MCF 10A (cell line): ENCODE measurements at regions not wholly inside any gene's neighbourhood (a gene's known extent, or its start where the extent isn't known, plus 50 kb on each side); places are given as distances from the start of the nearest gene placed in this dataset.

ENCODE experiments used
- BruUV-seq: library from RNA; stranded (reverse); fragments of 400-500 nt; replicated peaks from 2 replicates; lab custom pipeline; 2021; lab: Mats Ljungman, UMichigan
- CTCF ChIA-PET: fragments of 300-600 bp; sonication (Branson Sonifier 250); formaldehyde crosslinking; extraction: SDS; loops from one replicate; lab custom pipeline; 2021; ENCODE audit warnings: antibody characterized with exemption, inconsistent platforms; lab: Yijun Ruan, JAX
- POLR2A ChIA-PET: fragments of 300-600, 350-650 bp; sonication (Branson Sonifier 250); formaldehyde crosslinking; extraction: SDS; loops from one replicate; lab custom pipeline; 2020; ENCODE audit warnings: antibody characterized with exemption, inconsistent platforms; lab: Yijun Ruan, JAX
- DNase-seq: peaks from one replicate; pipeline ENCODE4 v3.0.0-alpha.2; 2018; ENCODE audit not compliant: unreplicated experiment
- H3K27ac Mint-ChIP-seq: one replicate; pipeline ENCODE4 v1.8.0; 2022; ENCODE audit warnings: mild to moderate bottlenecking, low read depth, mixed read lengths; ENCODE audit not compliant: unreplicated experiment
- H3K27me3 Mint-ChIP-seq: one replicate; pipeline ENCODE4 v1.8.0; 2022; ENCODE audit warnings: mixed read lengths; ENCODE audit not compliant: insufficient read depth, unreplicated experiment
- H3K36me3 Mint-ChIP-seq: one replicate; pipeline ENCODE4 v1.8.0; 2022; ENCODE audit warnings: mild to moderate bottlenecking, moderate library complexity, mixed read lengths; ENCODE audit not compliant: insufficient read depth, unreplicated experiment
- H3K4me1 Mint-ChIP-seq: one replicate; pipeline ENCODE4 v1.8.0; 2022; ENCODE audit warnings: mixed read lengths; ENCODE audit not compliant: insufficient read depth, unreplicated experiment
- H3K4me3 Mint-ChIP-seq: one replicate; pipeline ENCODE4 v1.8.0; 2022; ENCODE audit warnings: mild to moderate bottlenecking, moderate library complexity, mixed read lengths; ENCODE audit not compliant: unreplicated experiment
- H3K9me3 Mint-ChIP-seq: one replicate; pipeline ENCODE4 v1.8.0; 2022; ENCODE audit warnings: mixed read lengths; ENCODE audit not compliant: unreplicated experiment
- intact Hi-C: fragments of 100-400 bp; cut with micrococcal nuclease; formaldehyde crosslinking; loops from 2 replicates; pipeline ENCODE4 v1.14.1; 2022
- TF ChIP-seq, protein P1 (sequence below): fragments of 200-600 bp; IDR thresholded peaks from one replicate; pipeline ENCODE4 v1.8.0; 2022; ENCODE audit warnings: antibody characterized with exemption, mild to moderate bottlenecking; ENCODE audit not compliant: unreplicated experiment

GRCh38 chr3:143209715-143210059 is 90.1 kb downstream of the CHST2 start:
- intact Hi-C loops: no loop called here

DNA sequence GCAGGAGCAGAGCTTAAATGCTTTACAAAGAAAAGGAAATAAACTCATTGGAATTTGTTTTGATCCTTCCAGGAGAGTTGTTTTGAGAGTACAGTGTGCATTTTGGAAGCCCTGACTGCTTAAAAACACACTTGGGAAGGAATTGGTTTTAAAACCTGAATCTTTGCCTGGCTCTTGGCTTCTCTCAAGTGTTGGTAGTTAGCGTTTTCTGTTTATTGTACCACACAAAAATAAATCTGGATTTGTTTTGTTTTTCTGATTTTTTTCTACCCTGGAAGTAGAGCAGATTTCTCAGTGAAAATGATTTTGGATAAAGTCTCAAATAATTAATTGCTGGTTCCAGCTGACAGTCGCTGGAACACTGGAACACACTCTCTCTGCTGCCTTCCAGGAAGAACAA is 90.6 kb downstream of the CHST2 start:
- no peak for DNase-seq
- no peaks in the 10 kb centered on the region for H3K4me1 Mint-ChIP-seq
- H3K9me3 Mint-ChIP-seq: no peaks in the 10 kb centered on the region
- no peak overlapping the region for H3K27ac Mint-ChIP-seq
- ChIA-PET POLR2A (no interaction called here), CTCF (no interaction called here)
- H3K27me3 Mint-ChIP-seq: no peaks in the 10 kb centered on the region
- intact Hi-C loops: no loop called here
- no peaks in the 10 kb centered on the region for H3K36me3 Mint-ChIP-seq
- no TSS peak for BruUV-seq
- H3K4me3 Mint-ChIP-seq: no peak overlapping the region
- TF ChIP-seq, protein P1, sequence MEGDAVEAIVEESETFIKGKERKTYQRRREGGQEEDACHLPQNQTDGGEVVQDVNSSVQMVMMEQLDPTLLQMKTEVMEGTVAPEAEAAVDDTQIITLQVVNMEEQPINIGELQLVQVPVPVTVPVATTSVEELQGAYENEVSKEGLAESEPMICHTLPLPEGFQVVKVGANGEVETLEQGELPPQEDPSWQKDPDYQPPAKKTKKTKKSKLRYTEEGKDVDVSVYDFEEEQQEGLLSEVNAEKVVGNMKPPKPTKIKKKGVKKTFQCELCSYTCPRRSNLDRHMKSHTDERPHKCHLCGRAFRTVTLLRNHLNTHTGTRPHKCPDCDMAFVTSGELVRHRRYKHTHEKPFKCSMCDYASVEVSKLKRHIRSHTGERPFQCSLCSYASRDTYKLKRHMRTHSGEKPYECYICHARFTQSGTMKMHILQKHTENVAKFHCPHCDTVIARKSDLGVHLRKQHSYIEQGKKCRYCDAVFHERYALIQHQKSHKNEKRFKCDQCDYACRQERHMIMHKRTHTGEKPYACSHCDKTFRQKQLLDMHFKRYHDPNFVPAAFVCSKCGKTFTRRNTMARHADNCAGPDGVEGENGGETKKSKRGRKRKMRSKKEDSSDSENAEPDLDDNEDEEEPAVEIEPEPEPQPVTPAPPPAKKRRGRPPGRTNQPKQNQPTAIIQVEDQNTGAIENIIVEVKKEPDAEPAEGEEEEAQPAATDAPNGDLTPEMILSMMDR: no peak

More at GRCh38 chr3:143209715-143210059, 90.1 kb downstream of the CHST2 start:
- POLR2A ChIA-PET: no interaction called here
- Mint-ChIP-seq H3K27ac (no peak overlapping the region), H3K27me3 (no peaks in the 10 kb centered on the region), H3K4me3 (no peak overlapping the region), H3K36me3 (no peaks in the 10 kb centered on the region), H3K9me3 (no peaks in the 10 kb centered on the region), H3K4me1 (no peaks in the 10 kb centered on the region)
- no peak for DNase-seq
- BruUV-seq: no TSS peak
- CTCF ChIA-PET: no interaction called here
- TF ChIP-seq, protein P1: no peak

DNA sequence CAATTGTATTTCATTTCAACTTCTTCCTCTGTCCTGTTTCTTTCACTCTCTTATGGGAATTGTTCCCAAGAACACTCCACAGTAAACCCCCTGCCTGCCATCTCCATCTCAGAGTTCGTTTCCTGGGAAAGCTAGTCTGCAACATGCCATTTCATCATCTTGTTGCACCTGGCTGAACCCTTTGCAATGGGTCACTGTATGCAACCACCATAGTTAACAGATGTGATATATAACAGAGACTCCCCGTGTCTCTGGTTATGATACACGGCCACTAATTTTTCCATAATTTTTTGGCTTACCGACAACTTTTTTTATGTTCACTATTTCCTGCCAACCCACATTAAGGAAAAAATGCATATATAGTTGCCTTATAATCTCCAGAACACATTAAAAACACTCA is 95.5 kb downstream of the CHST2 start:
- TF ChIP-seq, protein P1: no peak
- intact Hi-C loops: no loop called here
- no peak for DNase-seq
- Mint-ChIP-seq H3K27ac (no peak overlapping the region), H3K36me3 (no peaks in the 10 kb centered on the region), H3K9me3 (no peaks in the 10 kb centered on the region), H3K4me1 (peaks cover 7% of the 10 kb centered on the region), H3K27me3 (no peaks in the 10 kb centered on the region), H3K4me3 (no peak overlapping the region)
- ChIA-PET CTCF (no interaction called here), POLR2A (no interaction called here)
- BruUV-seq: no TSS peak
